Neutrophil (primary cell): ENCODE measurements at regions not wholly inside any gene's neighbourhood (a gene's known extent, or its start where the extent isn't known, plus 50 kb on each side); places are given as distances from the start of the nearest gene placed in this dataset.
"Not testable (repeated sequence)": the region's sequence is repeated elsewhere in the genome, so short reads cannot be mapped to it uniquely, and the experiment has no call there.

Experiments
- H3K27ac ChIP-seq: fragments of 200-600 bp; sonication (generic); 2 replicates; pipeline ENCODE4 v1.5.1; 2016; ENCODE audit warnings: mild to moderate bottlenecking, moderate library complexity
- H3K27me3 ChIP-seq: fragments of 200-600 bp; sonication (generic); 2 replicates; pipeline ENCODE4 v1.6.0; 2016; ENCODE audit warnings: mild to moderate bottlenecking
- H3K36me3 ChIP-seq: fragments of 200-600 bp; sonication (generic); 2 replicates; pipeline ENCODE4 v1.5.1; 2017
- H3K4me1 ChIP-seq, 2 experiments: fragments of 200-600 bp in 1 of 2; sonication (generic) in 1 of 2; 1 replicate in 1 of 2; 2 replicates in 1 of 2; pipeline versions ENCODE4 v1.5.1 to v1.6.1; 2013 to 2016; ENCODE audit warnings: low read depth in 1 of 2, low read length in 1 of 2, mild to moderate bottlenecking in 1 of 2, moderate library complexity in 1 of 2; ENCODE audit not compliant: control insufficient read depth in 1 of 2, insufficient read depth in 1 of 2
- H3K4me3 ChIP-seq, 2 experiments: fragments of 200-600 bp in 1 of 2; sonication (generic) in 1 of 2; 1 replicate in 1 of 2; 2 replicates in 1 of 2; pipeline ENCODE4 v1.5.1; 2013 to 2016; ENCODE audit warnings: low read depth in 1 of 2, low read length in 1 of 2, mild to moderate bottlenecking in 1 of 2, moderate library complexity in 1 of 2
- H3K9me3 ChIP-seq: fragments of 200-600 bp; sonication (generic); 2 replicates; pipeline ENCODE4 v1.5.1; 2016
- CTCF ChIP-seq: fragments of 200-600 bp; sonication (generic); IDR thresholded peaks from 2 replicates; pipeline ENCODE4 v1.5.1; 2016; ENCODE audit warnings: antibody characterized with exemption

GRCh38 chr2:236781933-236782816 lies 212.6 kb downstream of the ACKR3 start:
- Histone ChIP-seq H3K9me3 (no peaks in the 10 kb centered on the region), H3K4me3 (no peak overlapping the region), H3K36me3 (no peaks in the 10 kb centered on the region), H3K27ac (no peak overlapping the region), H3K4me1 (no peaks in the 10 kb centered on the region), H3K27me3 (peaks cover 27% of the 10 kb centered on the region)
- TF ChIP-seq CTCF: no peak

- Histone ChIP-seq H3K9me3 (no peaks in the 10 kb centered on the region), H3K36me3 (no peaks in the 10 kb centered on the region), H3K4me1 (no peaks in the 10 kb centered on the region), H3K27ac (no peak overlapping the region), H3K4me3 (no peak overlapping the region), H3K27me3 (peaks cover 27% of the 10 kb centered on the region)
- no peak for TF ChIP-seq CTCF
These were observed 213.3 kb downstream of the ACKR3 start for GRCh38 chr2:236782938-236783337.

GRCh38 chr2:236783417-236784020 lies 213.9 kb downstream of the ACKR3 start:
- Histone ChIP-seq H3K4me3 (no peak overlapping the region), H3K27ac (no peak overlapping the region), H3K4me1 (no peaks in the 10 kb centered on the region), H3K36me3 (no peaks in the 10 kb centered on the region), H3K27me3 (peaks cover 27% of the 10 kb centered on the region), H3K9me3 (no peaks in the 10 kb centered on the region)
- no peak for TF ChIP-seq CTCF

- TF ChIP-seq CTCF: no peak
- H3K4me1 ChIP-seq: no peaks in the 10 kb centered on the region
These were observed 216.0 kb downstream of the ACKR3 start for GRCh38 chr2:236785611-236786057.

GRCh38 chr2:236786751-236787150 lies 217.1 kb downstream of the ACKR3 start:
- no peaks in the 10 kb centered on the region for H3K36me3 ChIP-seq
- H3K27me3 ChIP-seq: peaks cover 46% of the 10 kb centered on the region
- H3K9me3 ChIP-seq: no peaks in the 10 kb centered on the region
- TF ChIP-seq CTCF: no peak
- H3K27ac ChIP-seq: no peak overlapping the region
- H3K4me1 ChIP-seq: no peaks in the 10 kb centered on the region
- H3K4me3 ChIP-seq: no peak overlapping the region

More at GRCh38 chr2:236785611-236786057, 216.0 kb downstream of the ACKR3 start:
- Histone ChIP-seq H3K9me3 (no peaks in the 10 kb centered on the region), H3K27me3 (peaks cover 44% of the 10 kb centered on the region), H3K4me3 (no peak overlapping the region), H3K36me3 (no peaks in the 10 kb centered on the region), H3K27ac (no peak overlapping the region)

- H3K4me1 ChIP-seq, H3K4me3 ChIP-seq: not testable (repeated sequence)
These were observed 217.8 kb downstream of the ACKR3 start for GRCh38 chr2:236787376-236787775.

More at GRCh38 chr2:236787376-236787775, 217.8 kb downstream of the ACKR3 start:
- H3K27me3 ChIP-seq: peaks cover 45% of the 10 kb centered on the region
- not testable (repeated sequence) for H3K27ac ChIP-seq, H3K9me3 ChIP-seq, H3K36me3 ChIP-seq
